Peyer's patch (tissue), 4 donors: ENCODE measurements at regions not wholly inside any gene's neighbourhood (a gene's known extent, or its start where the extent isn't known, plus 50 kb on each side); places are given as distances from the start of the nearest gene placed in this dataset.

Experiments
- DNase-seq, 3 donors: peaks; one replicate each; pipeline ENCODE4 v3.0.0-alpha.2; 2017 to 2019
- H3K27ac ChIP-seq, 4 donors: fragments of 200-600 bp; sonication (generic); one replicate each; pipeline ENCODE4 v1.5.1; 2016 to 2019
- H3K27me3 ChIP-seq, 2 donors: fragments of 200-600 bp; sonication (generic); one replicate each; pipeline ENCODE4 v1.5.1; 2019
- H3K36me3 ChIP-seq, 3 donors: fragments of 200-600 bp; sonication (generic); one replicate each; pipeline ENCODE4 v1.5.1; 2016 to 2019
- H3K4me1 ChIP-seq, 4 donors: fragments of 200-600 bp; sonication (generic); one replicate each; pipeline ENCODE4 v1.5.1; 2016 to 2019
- H3K4me3 ChIP-seq, 4 donors: fragments of 200-600 bp; sonication (generic); 1 replicate in 3 of 4; 2 replicates in 1 of 4; pipeline ENCODE4 v1.5.1; 2016 to 2019; ENCODE audit warnings: mild to moderate bottlenecking in 1 of 4
- H3K9me3 ChIP-seq, 4 donors: fragments of 200-600 bp; sonication (generic); one replicate each; pipeline ENCODE4 v1.5.1; 2016 to 2019; ENCODE audit warnings: mild to moderate bottlenecking in 1 of 4
- CTCF ChIP-seq, 6 experiments: fragments of 450-650 bp in 4 of 6; fragments of 200-600 bp in 2 of 6; sonication (generic) in 1 of 6; IDR thresholded peaks; one replicate each; pipeline ENCODE4 v1.5.1; 2017 to 2019; ENCODE audit warnings: antibody characterized with exemption in 6 of 6, mild to moderate bottlenecking in 3 of 6, moderate library complexity in 1 of 6
- POLR2A ChIP-seq, 2 donors: fragments of 450-650 bp; IDR thresholded peaks; one replicate each; pipeline ENCODE4 v1.5.1; 2017; ENCODE audit warnings: antibody characterized with exemption in 2 of 2, mild to moderate bottlenecking in 2 of 2, moderate library complexity in 2 of 2

GRCh38 chr9:74120470-74120869 is 376.7 kb upstream of the RORB start:
- no peak overlapping the region for H3K27ac ChIP-seq
- TF ChIP-seq POLR2A (IDR thresholded peaks at IDR 0.05): no peak
- no peak for TF ChIP-seq CTCF (IDR thresholded peaks at IDR 0.05)
- H3K27me3 ChIP-seq: no peaks in the 10 kb centered on the region
- no peaks in the 10 kb centered on the region for H3K9me3 ChIP-seq
- no peaks in the 10 kb centered on the region for H3K36me3 ChIP-seq
- H3K4me3 ChIP-seq: no peak overlapping the region
- no peaks in the 10 kb centered on the region for H3K4me1 ChIP-seq
- DNase-seq: no peak

- no peaks in the 10 kb centered on the region for H3K27me3 ChIP-seq
- no peaks in the 10 kb centered on the region for H3K36me3 ChIP-seq
- no peaks in the 10 kb centered on the region for H3K4me1 ChIP-seq
- H3K27ac ChIP-seq: no peak overlapping the region
- no peak for TF ChIP-seq CTCF (IDR thresholded peaks at IDR 0.05)
- H3K4me3 ChIP-seq: no peak overlapping the region
- no peaks in the 10 kb centered on the region for H3K9me3 ChIP-seq
- no peak for DNase-seq
These were observed 374.9 kb upstream of the RORB start for GRCh38 chr9:74122216-74122615.

- Histone ChIP-seq H3K4me1 (no peaks in the 10 kb centered on the region), H3K36me3 (no peaks in the 10 kb centered on the region), H3K27ac (no peak overlapping the region), H3K27me3 (no peaks in the 10 kb centered on the region), H3K4me3 (no peak overlapping the region), H3K9me3 (no peaks in the 10 kb centered on the region)
- DNase-seq: no peak
- TF ChIP-seq POLR2A (IDR thresholded peaks at IDR 0.05): no peak
- TF ChIP-seq CTCF (IDR thresholded peaks at IDR 0.05): no peak
These were observed 374.5 kb upstream of the RORB start for GRCh38 chr9:74122661-74123060.

- Histone ChIP-seq H3K27ac (no peak overlapping the region), H3K4me3 (no peak overlapping the region), H3K36me3 (no peaks in the 10 kb centered on the region), H3K4me1 (no peaks in the 10 kb centered on the region), H3K9me3 (no peaks in the 10 kb centered on the region), H3K27me3 (no peaks in the 10 kb centered on the region)
- DNase-seq: no peak
- no peak for TF ChIP-seq POLR2A (IDR thresholded peaks at IDR 0.05)
- no peak for TF ChIP-seq CTCF (IDR thresholded peaks at IDR 0.05)
These were observed 371.2 kb upstream of the RORB start for GRCh38 chr9:74125941-74126340.

- DNase-seq: no peak
- no peak for TF ChIP-seq CTCF (IDR thresholded peaks at IDR 0.05)
- no peak for TF ChIP-seq POLR2A (IDR thresholded peaks at IDR 0.05)
- no peaks in the 10 kb centered on the region for H3K27me3 ChIP-seq
These were observed 364.1 kb upstream of the RORB start for GRCh38 chr9:74132986-74133385.

GRCh38 chr9:74133921-74134320 is 363.2 kb upstream of the RORB start:
- H3K4me1 ChIP-seq: no peaks in the 10 kb centered on the region
- no peak for DNase-seq
- no peak overlapping the region for H3K4me3 ChIP-seq
- no peak for TF ChIP-seq CTCF (IDR thresholded peaks at IDR 0.05)
- no peak for TF ChIP-seq POLR2A (IDR thresholded peaks at IDR 0.05)
- H3K27ac ChIP-seq: no peak overlapping the region
- no peaks in the 10 kb centered on the region for H3K36me3 ChIP-seq
- no peaks in the 10 kb centered on the region for H3K27me3 ChIP-seq
- no peaks in the 10 kb centered on the region for H3K9me3 ChIP-seq

More at GRCh38 chr9:74132986-74133385, 364.1 kb upstream of the RORB start:
- Histone ChIP-seq H3K36me3 (no peaks in the 10 kb centered on the region), H3K4me1 (no peaks in the 10 kb centered on the region), H3K27ac (no peak overlapping the region), H3K4me3 (no peak overlapping the region), H3K9me3 (no peaks in the 10 kb centered on the region)
